Small intestine (tissue), 7 donors: ENCODE measurements at regions not wholly inside any gene's neighbourhood (a gene's known extent, or its start where the extent isn't known, plus 50 kb on each side); places are given as distances from the start of the nearest gene placed in this dataset.

Experiments
- DNase-seq, 2 donors: peaks; one replicate each; pipeline versions ENCODE4 v3.0.0 to v3.0.0-alpha.2; 2013
- FAIRE-seq: peaks from 2 replicates; lab custom pipeline; 2012; peaks lifted over from hg19 to GRCh38; lab: Jason Lieb, UNC
- H3K27ac ChIP-seq, 3 donors: one replicate each; pipeline ENCODE4 v1.5.1; 2013; ENCODE audit warnings: low read length in 2 of 3, mild to moderate bottlenecking in 2 of 3, control low read depth in 1 of 3, inconsistent platforms in 1 of 3, low read depth in 1 of 3, moderate library complexity in 1 of 3
- H3K27me3 ChIP-seq, 3 donors: one replicate each; pipeline ENCODE4 v1.6.1; 2013; ENCODE audit warnings: low read length in 3 of 3, inconsistent platforms in 1 of 3; ENCODE audit not compliant: control insufficient read depth in 3 of 3, insufficient read depth in 3 of 3
- H3K36me3 ChIP-seq, 3 donors: one replicate each; pipeline ENCODE4 v1.6.1; 2013; ENCODE audit warnings: low read length in 3 of 3, inconsistent platforms in 1 of 3, low read depth in 1 of 3, mild to moderate bottlenecking in 1 of 3, moderate library complexity in 1 of 3; ENCODE audit not compliant: control insufficient read depth in 3 of 3, insufficient read depth in 2 of 3
- H3K4me1 ChIP-seq, 3 donors: one replicate each; pipeline ENCODE4 v1.6.1; 2013; ENCODE audit warnings: low read length in 2 of 3, inconsistent platforms in 1 of 3, low read depth in 1 of 3, mild to moderate bottlenecking in 1 of 3, moderate library complexity in 1 of 3; ENCODE audit not compliant: control insufficient read depth in 3 of 3, insufficient read depth in 2 of 3
- H3K4me3 ChIP-seq, 3 donors: one replicate each; pipeline ENCODE4 v1.5.1; 2013; ENCODE audit warnings: low read length in 3 of 3, control low read depth in 1 of 3, inconsistent platforms in 1 of 3, low read depth in 1 of 3, mild to moderate bottlenecking in 1 of 3, moderate library complexity in 1 of 3
- H3K9me3 ChIP-seq, 2 donors: one replicate each; pipeline ENCODE4 v1.6.1; 2013; ENCODE audit warnings: low read depth in 1 of 2, low read length in 1 of 2; ENCODE audit not compliant: control insufficient read depth in 2 of 2, insufficient read depth in 1 of 2
- WGBS, 3 donors: extraction: QIAGEN DNeasy Blood & Tissue Kit; methylation state at CpG; one replicate each; pipeline ENCODE4 v1.1.7; 2013; 5-methylcytosine and 5-hydroxymethylcytosine counted together
- donor health status: healthy with polysubstance abuse.
- donor health status: control.
- donor health status: control.
- donor health status: Bipolar disorder and iron deficiency.
- donor health status: healthy.

DNA sequence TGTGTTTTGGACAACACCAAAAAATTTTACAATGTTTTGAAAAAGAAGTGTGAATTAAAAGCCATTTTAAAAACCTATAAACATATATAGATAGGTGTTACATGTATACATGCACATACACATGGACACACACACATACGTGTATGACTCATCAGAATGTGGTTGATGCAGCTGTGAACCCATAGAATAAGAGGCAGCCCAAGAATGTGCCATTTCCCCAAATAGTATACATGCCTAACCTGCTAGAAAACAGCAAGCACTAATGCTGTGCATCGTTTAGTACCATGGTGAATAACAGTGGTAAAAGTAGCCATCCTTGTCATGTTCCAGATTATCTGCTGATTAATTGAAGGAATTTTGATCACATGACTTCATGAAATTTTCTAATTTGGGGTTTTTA lies 149.0 kb downstream of the DSEL start:
- FAIRE-seq (no peak), DNase-seq (no peak)
- H3K36me3 ChIP-seq: no peaks in the 10 kb centered on the region
- WGBS, 3 donors: 77 to 96% (median 87%) methylated on average over 2 of the region's 2 CpGs
- H3K4me3 ChIP-seq: no peak overlapping the region
- H3K4me1 ChIP-seq: no peaks in the 10 kb centered on the region
- H3K27me3 ChIP-seq: no peaks in the 10 kb centered on the region
- no peaks in the 10 kb centered on the region for H3K9me3 ChIP-seq
- H3K27ac ChIP-seq: no peak overlapping the region

DNA sequence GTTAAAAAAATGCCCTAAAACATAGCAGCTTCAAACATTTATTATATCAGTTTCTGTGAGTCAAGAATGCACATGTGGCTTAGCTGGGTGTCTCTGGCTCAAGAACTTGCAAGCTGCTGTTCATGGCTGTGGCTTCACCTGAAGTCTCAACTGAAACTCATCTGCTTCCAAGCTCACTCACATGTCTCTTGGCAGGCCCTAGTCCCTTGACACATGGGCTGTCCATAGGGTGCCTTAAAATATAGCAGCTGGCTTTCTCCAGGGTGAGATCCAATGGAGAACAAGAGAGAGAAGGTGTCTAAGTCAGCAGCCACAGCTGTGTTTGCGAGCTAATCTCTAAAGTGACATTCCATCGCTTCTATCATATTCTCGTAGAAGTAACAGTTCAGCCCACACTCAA lies 152.8 kb downstream of the DSEL start:
- Histone ChIP-seq H3K27me3 (no peaks in the 10 kb centered on the region), H3K4me3 (no peak overlapping the region), H3K9me3 (peaks cover 0 to 2% of the 10 kb centered on the region in 2 donors), H3K36me3 (no peaks in the 10 kb centered on the region), H3K4me1 (no peaks in the 10 kb centered on the region), H3K27ac (no peak overlapping the region)
- DNase-seq (no peak), FAIRE-seq (no peak)
- 51 to 84% (median 62%) methylated on average over 3 of the region's 3 CpGs for WGBS, 3 donors

DNA sequence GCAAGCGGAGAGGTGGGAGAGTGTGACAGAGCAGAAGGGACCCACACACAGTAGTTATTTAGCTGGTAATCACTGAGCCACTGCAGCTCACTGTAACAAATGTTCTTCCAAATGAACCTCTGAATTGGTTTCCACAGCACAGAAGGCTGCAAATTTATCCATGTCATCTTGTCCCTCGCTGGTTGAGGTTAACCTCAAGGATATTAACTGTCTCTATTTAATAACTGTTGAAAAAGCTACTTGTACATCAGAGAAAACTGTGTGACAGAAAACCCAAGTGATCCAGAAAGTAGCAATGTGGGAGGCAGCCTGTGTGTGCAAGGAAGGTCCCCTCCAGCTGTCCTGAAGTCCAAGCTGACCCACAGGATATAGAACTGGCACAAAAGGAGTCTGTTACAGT lies 153.6 kb downstream of the DSEL start:
- 73 to 78% (median 75%) methylated on average over 2 of the region's 2 CpGs for WGBS, 3 donors
- Histone ChIP-seq H3K4me1 (no peaks in the 10 kb centered on the region), H3K4me3 (no peak overlapping the region), H3K36me3 (no peaks in the 10 kb centered on the region), H3K27me3 (no peaks in the 10 kb centered on the region), H3K9me3 (peaks cover 0 to 3% of the 10 kb centered on the region in 2 donors), H3K27ac (no peak overlapping the region)
- no peak for FAIRE-seq
- DNase-seq: no peak

DNA sequence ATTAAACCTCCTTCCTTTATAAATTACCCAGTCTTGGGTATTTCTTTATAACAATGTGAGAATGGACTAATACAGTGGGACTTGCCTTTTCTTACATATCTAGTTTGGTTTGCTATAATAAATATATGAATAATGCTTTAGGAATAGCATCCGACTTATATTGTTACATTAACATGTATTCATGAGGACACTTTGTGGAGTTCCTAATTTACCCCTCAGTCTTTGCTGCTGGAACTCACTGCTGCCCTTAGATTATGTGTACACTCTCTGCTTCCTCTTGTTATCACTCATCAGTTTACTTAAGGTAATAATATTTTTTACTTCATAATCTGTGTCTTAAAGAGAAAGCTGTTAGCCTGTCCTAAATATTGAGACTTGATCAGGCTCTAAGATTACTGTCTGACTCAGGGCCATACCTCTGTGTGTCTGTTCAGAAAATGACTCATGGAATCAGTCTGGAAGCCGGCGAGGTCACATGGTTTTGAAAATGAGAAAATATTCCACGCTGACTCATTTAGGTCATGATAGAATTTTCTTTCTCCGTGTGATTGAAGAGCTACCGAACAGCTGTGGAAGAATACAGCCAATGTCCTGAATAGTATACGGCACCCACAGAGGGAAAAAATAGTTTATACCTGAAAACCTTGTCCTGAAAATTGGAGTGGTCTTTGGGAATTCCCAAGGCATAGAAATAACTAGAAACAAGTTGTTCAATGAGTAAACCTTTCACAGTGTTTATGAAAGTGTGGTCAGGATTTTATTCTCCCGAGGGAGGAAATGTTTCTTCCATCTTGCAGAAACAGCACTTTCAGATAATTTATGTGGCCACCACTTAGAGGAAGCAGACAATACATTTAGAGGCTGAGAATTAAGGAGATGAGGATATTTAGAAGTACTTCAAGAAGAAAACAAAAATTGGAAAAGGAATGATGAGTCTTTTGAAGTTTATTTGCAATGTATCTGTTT lies 156.4 kb downstream of the DSEL start:
- FAIRE-seq (no peak), DNase-seq (peak; percentile 1)
- Histone ChIP-seq H3K4me3 (no peak overlapping the region), H3K9me3 (peaks cover 0 to 3% of the 10 kb centered on the region in 2 donors), H3K36me3 (no peaks in the 10 kb centered on the region), H3K4me1 (no peaks in the 10 kb centered on the region), H3K27ac (no peak overlapping the region), H3K27me3 (no peaks in the 10 kb centered on the region)
- WGBS, 3 donors: 38 to 56% (median 46%) methylated on average over 8 of the region's 8 CpGs

DNA sequence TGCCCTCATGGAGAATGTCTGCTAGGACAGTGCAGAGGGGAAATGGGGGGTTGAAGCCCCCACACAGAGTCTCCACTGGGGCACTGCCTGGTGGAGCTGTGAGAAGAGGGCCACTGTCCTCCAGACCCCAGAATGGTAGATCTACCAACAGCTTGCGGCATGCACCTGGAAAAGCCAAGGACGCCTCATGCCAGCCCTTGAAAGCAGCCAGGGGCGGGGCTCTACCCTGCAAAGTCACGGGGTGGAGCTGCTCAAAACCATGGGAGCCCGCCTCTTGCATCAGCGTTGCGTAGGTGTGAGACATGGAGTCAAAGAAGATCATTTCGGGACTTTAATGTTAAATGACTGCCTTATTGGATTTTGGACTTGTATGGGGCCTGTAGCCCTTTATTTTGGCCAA lies 157.6 kb downstream of the DSEL start:
- DNase-seq: no peak

DNA sequence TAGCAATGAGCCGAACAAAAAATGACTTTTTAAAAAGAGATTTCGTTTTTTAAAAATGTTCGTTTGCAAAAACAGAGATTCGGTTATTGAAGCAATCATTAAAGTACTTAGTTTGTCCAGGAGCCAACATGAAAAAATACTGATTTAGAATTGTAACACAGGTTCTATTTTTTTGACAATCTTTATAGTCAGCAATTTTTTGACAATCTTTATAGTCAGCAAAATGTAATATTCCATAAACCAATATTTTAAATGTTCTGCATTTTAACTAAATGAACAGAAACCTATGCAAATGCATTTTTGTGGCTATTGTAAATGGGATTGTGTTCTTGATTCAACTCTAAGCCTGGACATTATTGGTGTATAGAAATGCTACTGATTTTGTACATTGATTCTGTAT lies 161.8 kb downstream of the DSEL start:
- H3K9me3 ChIP-seq: peaks cover 0 to 3% of the 10 kb centered on the region in 2 donors
- no peaks in the 10 kb centered on the region for H3K4me1 ChIP-seq
- H3K27ac ChIP-seq: no peak overlapping the region
- no peaks in the 10 kb centered on the region for H3K27me3 ChIP-seq
- WGBS, 3 donors: 73 to 90% (median 77%) methylated on average over 4 of the region's 4 CpGs
- H3K4me3 ChIP-seq: no peak overlapping the region
- FAIRE-seq (no peak), DNase-seq (no peak)
- H3K36me3 ChIP-seq: no peaks in the 10 kb centered on the region

More for the DNA sequence above, 157.6 kb downstream of the DSEL start:
- Histone ChIP-seq H3K36me3 (no peaks in the 10 kb centered on the region), H3K9me3 (peaks cover 0 to 3% of the 10 kb centered on the region in 2 donors), H3K4me3 (no peak overlapping the region), H3K4me1 (no peaks in the 10 kb centered on the region), H3K27me3 (no peaks in the 10 kb centered on the region), H3K27ac (no peak overlapping the region)
- 84 to 88% (median 86%) methylated on average over 8 of the region's 8 CpGs for WGBS, 3 donors
- no peak for FAIRE-seq

DNA sequence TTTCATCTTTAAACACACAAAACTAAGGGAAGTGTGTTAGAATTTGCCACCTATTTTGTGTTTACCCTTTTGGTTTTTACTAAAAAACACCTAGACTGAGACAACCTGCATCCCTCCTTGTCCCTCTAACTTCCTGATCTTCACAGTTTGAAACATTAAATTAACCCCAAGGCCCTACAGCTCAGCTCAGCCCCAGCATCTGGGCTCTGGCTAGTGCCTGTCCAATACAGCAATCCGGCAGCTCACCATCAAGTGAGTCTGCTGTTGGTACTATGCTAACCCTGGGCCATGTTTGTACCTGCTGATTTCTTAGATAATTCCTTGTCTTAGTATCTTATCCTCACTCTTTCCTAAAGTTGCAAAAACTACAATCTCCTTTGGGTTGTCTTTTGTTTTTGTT lies 162.4 kb downstream of the DSEL start:
- Histone ChIP-seq H3K27ac (no peak overlapping the region), H3K4me3 (no peak overlapping the region), H3K27me3 (no peaks in the 10 kb centered on the region), H3K4me1 (no peaks in the 10 kb centered on the region), H3K9me3 (peaks cover 0 to 3% of the 10 kb centered on the region in 2 donors), H3K36me3 (no peaks in the 10 kb centered on the region)
- 29 to 50% (median 40%) methylated on average over 1 of the region's 1 CpG for WGBS, 3 donors
- FAIRE-seq (no peak), DNase-seq (no peak)

DNA sequence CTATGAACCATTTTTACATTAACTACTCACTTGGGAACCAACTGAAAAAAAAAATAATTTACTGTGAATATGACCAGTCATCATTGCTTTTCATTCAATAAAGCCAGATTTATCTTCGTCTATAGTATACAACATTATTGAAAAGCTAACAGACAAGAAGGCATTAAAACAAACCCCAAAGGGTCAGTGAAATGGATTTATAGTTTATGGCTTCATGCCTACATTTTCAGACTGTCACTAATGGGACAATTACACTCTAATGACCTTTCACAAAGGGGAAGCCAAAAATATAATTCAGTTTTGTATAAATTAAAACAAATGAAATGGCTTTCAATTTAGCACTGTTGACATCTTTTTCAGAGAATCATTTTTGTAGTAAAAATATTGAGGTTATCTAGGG lies 169.1 kb downstream of the DSEL start:
- no peaks in the 10 kb centered on the region for H3K4me1 ChIP-seq
- H3K9me3 ChIP-seq: no peaks in the 10 kb centered on the region
- FAIRE-seq: no peak
- H3K27ac ChIP-seq: no peak overlapping the region
- DNase-seq: no peak
- H3K4me3 ChIP-seq: no peak overlapping the region
- no peaks in the 10 kb centered on the region for H3K27me3 ChIP-seq
- 46 to 48% (median 48%) methylated on average over 1 of the region's 1 CpG for WGBS, 3 donors
- no peaks in the 10 kb centered on the region for H3K36me3 ChIP-seq
